ENCODE measurements at regions not wholly inside any gene's neighbourhood (a gene's known extent, or its start where the extent isn't known, plus 50 kb on each side); places are given as distances from the start of the nearest gene placed in this dataset.

DNA sequence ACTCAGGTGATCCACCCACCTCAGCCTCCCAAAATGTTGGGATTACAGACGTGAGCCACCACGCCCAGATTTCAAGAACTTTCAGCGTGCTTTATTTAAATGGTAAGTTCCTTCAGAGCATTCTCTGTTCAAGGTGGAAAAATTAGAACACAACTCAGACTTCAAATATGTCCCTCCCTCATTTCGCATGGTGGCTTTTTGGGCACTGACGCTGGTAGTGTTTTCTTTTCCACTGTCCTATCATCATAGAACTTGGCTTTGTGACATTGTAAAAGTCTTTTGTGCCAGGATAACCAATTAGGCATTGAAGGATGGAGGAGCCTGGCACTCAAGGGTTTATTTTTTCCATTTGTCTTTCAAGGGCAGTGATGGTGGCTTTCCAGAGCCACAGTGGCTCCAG is 190.8 kb downstream of the NUAK1 start:
- intact Hi-C loops (cut with DNase I, micrococcal nuclease): no loop called here
- no peaks in the 10 kb centered on the region for H3K36me3 ChIP-seq (ENCODE audit: insufficient read depth, low read length)
- no peak overlapping the region for H3K4me3 ChIP-seq (ENCODE audit: low read length)
- no peak overlapping the region for H3K4me3 Mint-ChIP-seq
- H3K27me3 Mint-ChIP-seq: peaks cover 13% of the 10 kb centered on the region
- H3K27ac ChIP-seq (ENCODE audit: low read depth in 1 of 2, low read length in 2 of 2): no peak overlapping the region
- H3K36me3 Mint-ChIP-seq (ENCODE audit: low read depth): no peaks in the 10 kb centered on the region
- no peak overlapping the region for H3K27ac Mint-ChIP-seq
- no peak for DNase-seq
- peaks cover 0 to 3% of the 10 kb centered on the region in 2 experiments for H3K27me3 ChIP-seq (ENCODE audit: control insufficient read depth in 1 of 2, insufficient read depth in 2 of 2, low read length in 2 of 2)
- TF ChIP-seq, protein P1, sequence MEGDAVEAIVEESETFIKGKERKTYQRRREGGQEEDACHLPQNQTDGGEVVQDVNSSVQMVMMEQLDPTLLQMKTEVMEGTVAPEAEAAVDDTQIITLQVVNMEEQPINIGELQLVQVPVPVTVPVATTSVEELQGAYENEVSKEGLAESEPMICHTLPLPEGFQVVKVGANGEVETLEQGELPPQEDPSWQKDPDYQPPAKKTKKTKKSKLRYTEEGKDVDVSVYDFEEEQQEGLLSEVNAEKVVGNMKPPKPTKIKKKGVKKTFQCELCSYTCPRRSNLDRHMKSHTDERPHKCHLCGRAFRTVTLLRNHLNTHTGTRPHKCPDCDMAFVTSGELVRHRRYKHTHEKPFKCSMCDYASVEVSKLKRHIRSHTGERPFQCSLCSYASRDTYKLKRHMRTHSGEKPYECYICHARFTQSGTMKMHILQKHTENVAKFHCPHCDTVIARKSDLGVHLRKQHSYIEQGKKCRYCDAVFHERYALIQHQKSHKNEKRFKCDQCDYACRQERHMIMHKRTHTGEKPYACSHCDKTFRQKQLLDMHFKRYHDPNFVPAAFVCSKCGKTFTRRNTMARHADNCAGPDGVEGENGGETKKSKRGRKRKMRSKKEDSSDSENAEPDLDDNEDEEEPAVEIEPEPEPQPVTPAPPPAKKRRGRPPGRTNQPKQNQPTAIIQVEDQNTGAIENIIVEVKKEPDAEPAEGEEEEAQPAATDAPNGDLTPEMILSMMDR (IDR thresholded peaks at IDR 0.05): no peak
- no peak for ATAC-seq (ENCODE audit: poor library complexity)
- peaks cover 9% of the 10 kb centered on the region for H3K9me3 Mint-ChIP-seq
- peaks cover 0 to 3% of the 10 kb centered on the region in 2 experiments for H3K9me3 ChIP-seq (ENCODE audit: control insufficient read depth in 1 of 2, insufficient read depth in 1 of 2, low read length in 2 of 2)
- H3K4me1 Mint-ChIP-seq (ENCODE audit: low read depth): no peaks in the 10 kb centered on the region
- ChIA-PET POLR2A (no interaction called here), CTCF (no interaction called here)
- no peaks in the 10 kb centered on the region for H3K4me1 ChIP-seq (ENCODE audit: insufficient read depth, low read length)

DNA sequence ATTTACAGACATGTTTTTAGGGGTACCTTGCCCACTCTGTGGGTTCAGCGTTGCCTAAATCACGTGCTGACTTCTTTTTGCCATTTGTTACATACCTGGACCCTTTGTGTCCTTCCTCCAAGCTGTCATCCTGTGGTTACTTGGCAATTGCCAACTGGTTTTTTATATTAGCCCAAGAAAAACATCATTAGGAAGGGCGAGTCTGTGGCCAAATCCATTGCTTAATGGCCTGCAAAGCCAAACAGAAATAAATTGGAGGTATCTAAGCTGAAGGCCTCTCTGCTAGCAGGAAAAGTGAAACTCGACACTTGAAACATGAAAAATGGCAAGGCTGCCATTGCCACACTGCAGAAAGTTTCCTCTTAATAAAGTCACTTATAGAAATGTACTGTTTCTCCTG is 190.4 kb downstream of the NUAK1 start:
- H3K4me1 Mint-ChIP-seq (ENCODE audit: low read depth): no peaks in the 10 kb centered on the region
- H3K27ac Mint-ChIP-seq: no peak overlapping the region
- Histone ChIP-seq H3K9me3 (ENCODE audit: control insufficient read depth in 1 of 2, insufficient read depth in 1 of 2, low read length in 2 of 2) (peaks cover 0 to 3% of the 10 kb centered on the region in 2 experiments), H3K27me3 (ENCODE audit: control insufficient read depth in 1 of 2, insufficient read depth in 2 of 2, low read length in 2 of 2) (peaks cover 0 to 3% of the 10 kb centered on the region in 2 experiments), H3K4me1 (ENCODE audit: insufficient read depth, low read length) (no peaks in the 10 kb centered on the region), H3K27ac (ENCODE audit: low read depth in 1 of 2, low read length in 2 of 2) (no peak overlapping the region), H3K36me3 (ENCODE audit: insufficient read depth, low read length) (no peaks in the 10 kb centered on the region), H3K4me3 (ENCODE audit: low read length) (no peak overlapping the region)
- ATAC-seq (ENCODE audit: poor library complexity) (no peak), DNase-seq (no peak)
- H3K36me3 Mint-ChIP-seq (ENCODE audit: low read depth): no peaks in the 10 kb centered on the region
- intact Hi-C loops (cut with DNase I, micrococcal nuclease): no loop called here
- peaks cover 9% of the 10 kb centered on the region for H3K9me3 Mint-ChIP-seq
- H3K27me3 Mint-ChIP-seq: peaks cover 16% of the 10 kb centered on the region
- TF ChIP-seq, protein P1 (IDR thresholded peaks at IDR 0.05): no peak
- ChIA-PET POLR2A (no interaction called here), CTCF (no interaction called here)
- no peak overlapping the region for H3K4me3 Mint-ChIP-seq

DNA sequence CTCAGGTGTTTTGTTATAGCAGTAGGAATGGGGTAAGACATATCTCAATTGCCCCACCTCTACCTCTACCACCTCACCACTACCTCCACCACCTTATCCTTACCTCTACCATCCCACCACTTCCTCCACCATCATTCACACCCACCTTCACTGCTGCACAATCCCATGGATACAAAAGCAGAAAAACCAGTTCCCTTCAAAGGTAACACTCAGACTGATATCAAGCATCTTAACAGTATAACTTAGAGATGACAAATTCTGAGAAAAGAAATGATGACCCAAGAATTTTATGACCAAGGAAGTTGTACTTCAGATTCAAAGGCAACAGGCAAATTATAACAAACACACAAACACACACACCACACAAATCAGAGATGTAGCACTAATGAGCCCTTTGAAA is 189.4 kb downstream of the NUAK1 start:
- peaks cover 7% of the 10 kb centered on the region for H3K9me3 Mint-ChIP-seq
- no peaks in the 10 kb centered on the region for H3K36me3 Mint-ChIP-seq (ENCODE audit: low read depth)
- intact Hi-C loops (cut with DNase I, micrococcal nuclease): no loop called here
- Histone ChIP-seq H3K4me3 (ENCODE audit: low read length) (no peak overlapping the region), H3K36me3 (ENCODE audit: insufficient read depth, low read length) (no peaks in the 10 kb centered on the region), H3K27me3 (ENCODE audit: control insufficient read depth in 1 of 2, insufficient read depth in 2 of 2, low read length in 2 of 2) (peaks cover 0 to 3% of the 10 kb centered on the region in 2 experiments), H3K27ac (ENCODE audit: low read depth in 1 of 2, low read length in 2 of 2) (no peak overlapping the region), H3K4me1 (ENCODE audit: insufficient read depth, low read length) (no peaks in the 10 kb centered on the region), H3K9me3 (ENCODE audit: control insufficient read depth in 1 of 2, insufficient read depth in 1 of 2, low read length in 2 of 2) (peaks cover 0 to 3% of the 10 kb centered on the region in 2 experiments)
- CTCF ChIA-PET: no interaction called here
- TF ChIP-seq, protein P1 (IDR thresholded peaks at IDR 0.05): no peak
- ATAC-seq (ENCODE audit: poor library complexity) (no peak), DNase-seq (no peak)
- H3K4me1 Mint-ChIP-seq (ENCODE audit: low read depth): no peaks in the 10 kb centered on the region
- peaks cover 11% of the 10 kb centered on the region for H3K27me3 Mint-ChIP-seq
- H3K27ac Mint-ChIP-seq: no peak overlapping the region
- POLR2A ChIA-PET: no interaction called here
- H3K4me3 Mint-ChIP-seq: no peak overlapping the region

All from CD4-positive, alpha-beta T cell (primary cell).